AG09319 (cell line): ENCODE measurements at regions not wholly inside any gene's neighbourhood (a gene's known extent, or its start where the extent isn't known, plus 50 kb on each side); places are given as distances from the start of the nearest gene placed in this dataset.

ENCODE experiments used
- DNase-seq: peaks from one replicate; pipeline ENCODE4 v3.0.0-alpha.2; 2010; ENCODE audit warnings: low read depth; ENCODE audit errors: extremely low read depth
- CTCF ChIP-seq: IDR thresholded peaks from 2 replicates; pipeline ENCODE4 v1.5.1; 2011; ENCODE audit warnings: low read depth, mild to moderate bottlenecking, inconsistent platforms, low read length, moderate library complexity

GRCh38 chr18:60667016-60667415 is 294.4 kb upstream of the MC4R start:
- TF ChIP-seq CTCF, result no peak
- DNase-seq, result no peak

DNA sequence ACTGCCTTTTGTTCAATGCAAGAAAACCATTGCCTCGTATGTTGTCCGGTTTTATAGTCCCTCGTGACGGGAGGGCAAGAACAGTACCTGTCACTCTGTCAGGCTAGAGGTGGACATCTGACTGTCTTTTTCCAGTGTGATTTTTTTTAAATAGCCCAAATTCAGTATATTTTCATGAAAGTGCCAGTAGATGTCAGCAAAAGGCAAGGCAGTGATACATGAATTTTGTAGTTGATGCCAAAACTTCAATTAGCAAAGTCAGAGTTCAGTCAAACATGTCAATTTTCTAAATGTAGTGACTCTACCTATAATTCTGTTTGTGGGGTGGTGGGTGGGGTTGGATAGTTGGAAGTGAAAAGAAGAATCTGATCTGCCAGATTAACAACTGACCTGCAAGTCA is 296.0 kb upstream of the MC4R start:
- TF ChIP-seq CTCF, result no peak
- DNase-seq, result no peak

- no peak for DNase-seq
- TF ChIP-seq CTCF, result no peak
These were observed 297.4 kb upstream of the MC4R start for GRCh38 chr18:60669938-60670337.

- no peak for TF ChIP-seq CTCF
- DNase-seq, result no peak
These were observed 298.4 kb upstream of the MC4R start for GRCh38 chr18:60671021-60671420.

DNA sequence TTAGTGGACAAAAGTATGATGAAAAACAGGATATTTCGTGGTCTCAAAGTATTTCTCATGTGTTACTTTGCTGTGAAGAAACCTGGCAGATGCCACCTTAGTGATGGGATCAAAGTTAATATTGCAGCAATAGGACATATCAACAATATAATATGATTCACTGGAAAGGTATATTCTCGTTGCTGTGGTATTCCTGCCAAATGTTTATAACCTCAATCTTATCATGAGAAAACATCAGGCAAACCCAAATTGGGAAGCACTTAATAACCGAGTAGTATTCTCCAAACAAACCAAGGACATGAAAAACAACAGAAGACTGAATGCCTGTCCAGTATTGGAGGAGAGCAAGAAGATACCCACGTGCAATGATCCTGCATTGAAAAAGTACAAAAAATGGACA is 302.6 kb upstream of the MC4R start:
- no peak for TF ChIP-seq CTCF
- no peak for DNase-seq

- TF ChIP-seq CTCF, result no peak
- DNase-seq, result no peak
These were observed 303.2 kb upstream of the MC4R start for GRCh38 chr18:60675801-60676200.

GRCh38 chr18:60676815-60677214 is 304.2 kb upstream of the MC4R start:
- no peak for TF ChIP-seq CTCF
- DNase-seq, result no peak
